ENCODE measurements at regions not wholly inside any gene's neighbourhood (a gene's known extent, or its start where the extent isn't known, plus 50 kb on each side); places are given as distances from the start of the nearest gene placed in this dataset.
A peak's percentile ranks its signal among the peaks of the same experiment; 100 is the strongest.

- DNase-seq (ENCODE audit: low spot score) = no peak
Observed at GRCh38 chr5:53416144-53416738, 64.2 kb upstream of the FST start.

DNA sequence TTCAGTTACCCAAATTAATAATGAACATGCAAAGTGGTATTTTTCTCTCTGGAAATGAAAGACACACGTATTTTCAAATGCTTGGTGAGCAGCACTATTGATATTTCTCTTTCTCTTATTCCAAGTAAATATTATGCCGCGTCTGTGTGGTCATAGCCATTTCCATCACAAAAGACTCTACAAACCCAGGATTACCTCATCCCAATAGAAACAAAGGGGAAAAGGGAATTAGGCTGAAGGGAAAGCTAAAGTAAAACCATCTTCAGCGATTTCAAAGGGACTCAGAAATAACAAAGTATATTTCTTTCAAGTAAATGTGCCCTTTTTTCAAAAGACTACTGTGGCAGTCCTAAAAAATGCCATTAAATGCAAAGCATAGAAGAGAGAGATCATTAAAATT, 62.0 kb upstream of the FST start:
- DNase-seq (ENCODE audit: low spot score) = no peak

DNA sequence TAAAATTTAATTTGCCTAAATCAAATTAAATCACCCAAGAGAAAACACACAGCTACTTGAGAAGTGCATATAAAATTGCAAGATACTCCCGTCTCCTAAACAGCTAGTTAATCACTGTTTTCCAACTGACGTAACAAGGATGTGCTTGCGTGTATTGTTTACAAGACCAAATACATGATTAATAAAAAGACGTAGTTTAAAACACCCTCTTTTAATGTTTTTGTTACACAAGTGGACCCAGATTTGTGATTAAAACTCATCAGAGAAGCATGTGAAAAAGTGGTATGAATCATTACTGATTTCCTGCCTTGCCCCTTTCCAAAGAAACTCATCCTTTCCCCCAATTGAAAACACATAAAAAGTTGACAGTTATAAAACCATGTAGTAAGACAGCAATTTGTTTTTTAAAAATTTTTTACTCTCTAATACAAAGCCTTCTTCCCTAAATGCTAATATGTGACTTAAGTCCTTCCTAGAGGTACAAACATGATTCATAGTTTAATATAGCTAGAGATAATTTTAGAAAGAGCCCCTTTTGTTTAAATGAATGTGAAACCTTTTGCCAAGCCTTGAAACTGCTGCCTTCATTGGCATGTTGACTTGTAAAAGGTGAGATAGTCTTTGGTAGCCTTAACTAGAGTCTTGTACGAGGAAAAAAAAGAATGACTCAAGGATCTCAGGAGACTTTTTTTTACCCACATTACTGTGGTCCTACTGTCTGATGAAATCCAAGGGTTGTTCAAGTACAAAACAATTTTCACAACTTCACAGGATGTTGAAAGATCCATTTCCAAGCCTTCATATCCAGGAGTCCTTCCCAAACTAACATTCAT, 61.4 kb upstream of the FST start:
- no peak for DNase-seq (ENCODE audit: low spot score)

GRCh38 chr5:53422539-53422938, 57.9 kb upstream of the FST start:
- no peak for DNase-seq (ENCODE audit: low spot score)

- no peak for DNase-seq (ENCODE audit: low spot score)
Observed at GRCh38 chr5:53423724-53424123, 56.7 kb upstream of the FST start.

DNA sequence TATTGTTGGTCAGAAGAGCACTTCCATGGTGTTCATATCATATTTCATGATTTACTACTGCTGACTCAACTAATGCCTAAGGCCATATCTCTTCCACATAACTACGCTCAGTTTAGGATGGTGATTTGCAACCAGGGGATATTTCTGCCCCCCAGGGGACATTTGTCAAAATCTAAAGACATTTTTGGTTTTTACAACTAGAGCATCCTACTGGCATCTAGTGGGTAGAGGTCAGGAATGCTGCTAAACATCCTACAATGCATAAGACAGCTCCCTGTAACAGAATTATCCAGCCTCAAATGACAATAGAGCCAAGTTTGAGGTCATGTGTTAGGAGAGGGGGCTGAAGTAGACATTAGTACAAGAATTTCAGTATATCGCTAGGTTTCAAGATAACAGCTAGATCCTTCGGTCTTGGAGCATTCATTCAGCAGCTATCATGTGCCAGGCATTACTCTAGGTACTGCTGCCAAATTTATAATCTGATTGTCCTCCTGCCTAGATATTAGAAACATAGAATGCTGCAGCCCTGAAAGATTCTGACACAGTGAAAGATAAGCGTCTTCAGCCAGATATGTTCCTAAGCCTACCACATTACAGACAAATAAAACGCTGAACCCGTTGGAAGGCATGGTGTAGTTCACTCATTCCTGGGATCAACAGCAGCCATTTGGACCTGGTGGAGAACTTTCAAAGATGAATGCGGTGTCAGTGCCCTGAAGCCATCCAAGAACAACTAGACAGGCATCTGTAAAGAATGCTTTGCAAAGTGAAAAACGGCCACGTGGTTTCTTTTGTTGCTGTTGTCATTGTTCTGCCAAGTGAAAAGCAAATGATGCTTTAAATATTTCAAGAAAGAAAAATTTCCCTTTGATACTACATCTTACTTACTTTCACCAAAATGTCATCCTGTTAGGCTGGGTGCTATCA, 55.5 kb upstream of the FST start:
- no peak for DNase-seq (ENCODE audit: low spot score)

GRCh38 chr5:53425687-53426511, 54.5 kb upstream of the FST start:
- DNase-seq (ENCODE audit: low spot score) = peak; percentile 17

DNA sequence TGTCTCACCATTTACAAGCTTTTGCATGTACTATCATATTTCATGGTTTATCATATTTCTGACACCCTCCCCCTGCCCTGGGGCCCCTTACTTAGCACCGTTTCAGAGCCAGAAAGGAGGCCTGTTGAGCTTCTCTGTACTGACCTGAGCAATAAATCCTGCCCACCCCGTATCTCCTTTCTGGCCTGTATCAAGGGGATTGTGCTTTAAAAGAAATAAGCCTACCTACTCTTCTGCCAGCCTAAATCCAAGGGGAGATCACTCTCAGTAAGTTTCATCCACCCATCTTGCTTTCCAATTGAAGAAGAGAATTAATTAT, 54.0 kb upstream of the FST start:
- DNase-seq (ENCODE audit: low spot score) = no peak

DNA sequence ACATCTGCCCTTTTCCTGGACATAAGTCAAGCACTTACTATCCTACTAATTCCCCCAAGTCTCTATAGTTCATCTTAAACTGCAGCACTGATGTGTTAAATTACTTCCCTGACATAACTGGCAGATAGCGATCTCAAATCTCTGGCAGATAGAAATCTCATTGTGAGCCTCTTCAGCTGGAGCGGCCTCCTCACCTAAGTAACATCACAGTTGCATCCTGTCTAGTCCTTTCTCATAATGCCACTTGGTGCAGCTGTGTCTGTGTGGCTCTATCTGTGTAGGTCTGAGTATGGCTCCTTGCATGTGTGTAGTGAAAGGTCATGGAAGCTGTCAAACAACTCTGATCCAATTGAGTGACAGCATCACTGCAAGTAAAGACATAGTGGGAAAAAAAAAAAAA, 53.6 kb upstream of the FST start:
- DNase-seq (ENCODE audit: low spot score) = no peak

- DNase-seq (ENCODE audit: low spot score) = no peak
Observed at GRCh38 chr5:53427965-53428364, 52.5 kb upstream of the FST start.

GRCh38 chr5:53429706-53430105, 50.7 kb upstream of the FST start:
- no peak for DNase-seq (ENCODE audit: low spot score)

DNA sequence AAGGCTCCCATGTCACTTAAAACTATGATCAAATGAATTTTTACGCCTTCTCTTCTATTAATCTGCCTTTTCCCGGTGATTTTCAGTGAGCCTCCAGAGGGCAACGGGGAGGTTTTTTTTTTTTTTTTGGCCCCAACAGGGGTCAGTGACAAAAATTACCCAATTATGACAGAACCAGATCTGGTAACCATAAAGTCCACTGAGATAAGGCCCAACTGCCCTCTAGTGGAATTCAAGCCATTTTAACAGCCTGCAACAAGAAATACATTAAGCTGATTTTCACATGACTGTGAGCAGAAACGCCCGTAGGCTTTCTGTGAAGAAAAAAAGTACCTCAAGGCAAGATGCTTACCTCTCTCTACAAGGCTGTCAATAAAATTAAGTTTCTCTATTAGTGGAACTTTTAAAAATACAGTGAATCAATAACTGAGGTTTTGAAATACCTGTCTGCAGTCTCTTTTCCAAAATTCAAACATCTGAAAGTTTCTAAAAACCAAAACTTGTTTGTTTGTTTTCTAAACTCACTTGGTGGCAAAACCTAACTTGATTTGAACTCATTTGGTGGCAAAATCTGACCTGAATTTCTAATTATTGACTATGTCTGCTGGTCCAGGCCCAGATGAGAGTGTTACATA, 49.7 kb upstream of the FST start:
- peak; percentile 8 for DNase-seq (ENCODE audit: low spot score)

All from globus pallidus (tissue), 1 donor.